ENCODE measurements at regions not wholly inside any gene's neighbourhood (a gene's known extent, or its start where the extent isn't known, plus 50 kb on each side); places are given as distances from the start of the nearest gene placed in this dataset.
"Not testable (repeated sequence)": the region's sequence is repeated elsewhere in the genome, so short reads cannot be mapped to it uniquely, and the experiment has no call there.

GRCh38 chr17:68142595-68142994, 105.2 kb upstream of the AMZ2 start:
- DNase-seq: no peak

GRCh38 chr17:68143425-68143824, 104.4 kb upstream of the AMZ2 start:
- DNase-seq: no peak

GRCh38 chr17:68145088-68145487, 102.8 kb upstream of the AMZ2 start:
- no peak for DNase-seq

GRCh38 chr17:68148936-68149335, 98.9 kb upstream of the AMZ2 start:
- DNase-seq: no peak

GRCh38 chr17:68152161-68152571, 95.7 kb upstream of the AMZ2 start:
- DNase-seq: no peak

GRCh38 chr17:68155692-68156091, 92.2 kb upstream of the AMZ2 start:
- no peak for DNase-seq

- no peak for DNase-seq
Observed at GRCh38 chr17:68161644-68162428, 86.0 kb upstream of the AMZ2 start.

- not testable (repeated sequence) for DNase-seq
Observed at GRCh38 chr17:68168273-68169164, 79.3 kb upstream of the AMZ2 start.

- not testable (repeated sequence) for DNase-seq
Observed at GRCh38 chr17:68169165-68169821, 78.5 kb upstream of the AMZ2 start.

- DNase-seq: no peak
Observed at GRCh38 chr17:68169840-68170239, 78.0 kb upstream of the AMZ2 start.

GRCh38 chr17:68170246-68170645, 77.6 kb upstream of the AMZ2 start:
- no peak for DNase-seq

GRCh38 chr17:68172461-68172954, 75.3 kb upstream of the AMZ2 start:
- peak; percentile 43 for DNase-seq

GRCh38 chr17:68175416-68175815, 72.4 kb upstream of the AMZ2 start:
- DNase-seq: no peak

GRCh38 chr17:68175905-68176304, 71.9 kb upstream of the AMZ2 start:
- DNase-seq: no peak

GRCh38 chr17:68176718-68177117, 71.1 kb upstream of the AMZ2 start:
- DNase-seq: peak; percentile 65

GRCh38 chr17:68178831-68179230, 69.0 kb upstream of the AMZ2 start:
- DNase-seq: no peak

GRCh38 chr17:68179236-68179925, 68.5 kb upstream of the AMZ2 start:
- no peak for DNase-seq

GRCh38 chr17:68179926-68180285, 67.9 kb upstream of the AMZ2 start:
- DNase-seq: no peak

- DNase-seq: no peak
Observed at GRCh38 chr17:68182011-68182306, 65.9 kb upstream of the AMZ2 start.

- DNase-seq: peak; percentile 70
Observed at GRCh38 chr17:68182940-68183551, 64.8 kb upstream of the AMZ2 start.

- DNase-seq: no peak
Observed at GRCh38 chr17:68184141-68184571, 63.7 kb upstream of the AMZ2 start.

GRCh38 chr17:68184816-68185436, 62.9 kb upstream of the AMZ2 start:
- DNase-seq: peak; percentile 36

Data from NK-92 treated with Interleukin-12 subunit alpha and Interleukin-12 subunit beta, amount 100 ng/mL, for 24 hours (cell line).